ENCODE measurements at regions not wholly inside any gene's neighbourhood (a gene's known extent, or its start where the extent isn't known, plus 50 kb on each side); places are given as distances from the start of the nearest gene placed in this dataset.

- H3K4me1 ChIP-seq (ENCODE audit: control insufficient read depth, extremely low read depth, insufficient read depth, low read length): no peaks in the 10 kb centered on the region
- H4K20me1 ChIP-seq (ENCODE audit: control insufficient read depth, extremely low read depth, insufficient read depth, low read length): no peaks in the 10 kb centered on the region
- no peak overlapping the region for H3K27ac ChIP-seq (ENCODE audit: control insufficient read depth, insufficient read depth, low read length)
- H3K9me1 ChIP-seq (ENCODE audit: control insufficient read depth, extremely low read depth, insufficient read depth, low read length): no peaks in the 10 kb centered on the region
- FAIRE-seq (no peak), DNase-seq (ENCODE audit: low read depth, low spot score) (no peak)
- dilution Hi-C loops (cut with MboI; ENCODE audit: extremely low pct_ligation_motif_present, low sequenced_read_pairs): no loop called here
- H3K4me3 ChIP-seq (ENCODE audit: control insufficient read depth in 2 of 3, extremely low read depth in 1 of 3, insufficient read depth in 2 of 3, low read depth in 1 of 3, low read length in 3 of 3): no peak overlapping the region
- H2AFZ ChIP-seq (ENCODE audit: control insufficient read depth, low read length): no peak overlapping the region
- no peak overlapping the region for H3K9ac ChIP-seq (ENCODE audit: control insufficient read depth, extremely low read depth, insufficient read depth, low read length)
- no peaks in the 10 kb centered on the region for H3K27me3 ChIP-seq (ENCODE audit: control insufficient read depth, extremely low read depth, insufficient read depth, low read length)
- no peak for TF ChIP-seq EZH2 (IDR thresholded peaks at IDR 0.05; ENCODE audit: low read length)
- TF ChIP-seq CTCF (optimal IDR thresholded peaks at IDR 0.05 in 1 of 3, IDR thresholded peaks at IDR 0.05 in 1 of 3, conservative IDR thresholded peaks at IDR 0.05 in 1 of 3; ENCODE audit: extremely low read depth in 1 of 3, insufficient read depth in 2 of 3, low read length in 3 of 3): no peak
- no peaks in the 10 kb centered on the region for H3K9me3 ChIP-seq (ENCODE audit: control insufficient read depth, low read depth, low read length)
- H3K36me3 ChIP-seq (ENCODE audit: control insufficient read depth in 2 of 2, extremely low read depth in 1 of 2, insufficient read depth in 2 of 2, low read length in 2 of 2): no peaks in the 10 kb centered on the region
- no peak overlapping the region for H3K4me2 ChIP-seq (ENCODE audit: control insufficient read depth, extremely low read depth, insufficient read depth, low read depth, low read length)
- no peaks in the 10 kb centered on the region for H3K79me2 ChIP-seq (ENCODE audit: control insufficient read depth, insufficient read depth, low read length)
Measured at GRCh38 chr18:64294967-64295366, 146.1 kb upstream of the LINC00305 start.

- no peaks in the 10 kb centered on the region for H3K9me3 ChIP-seq (ENCODE audit: control insufficient read depth, low read depth, low read length)
- H3K4me3 ChIP-seq (ENCODE audit: control insufficient read depth in 2 of 3, extremely low read depth in 1 of 3, insufficient read depth in 2 of 3, low read depth in 1 of 3, low read length in 3 of 3): no peak overlapping the region
- FAIRE-seq: no peak
- no peak overlapping the region for H3K4me2 ChIP-seq (ENCODE audit: control insufficient read depth, extremely low read depth, insufficient read depth, low read depth, low read length)
- no peak overlapping the region for H3K27ac ChIP-seq (ENCODE audit: control insufficient read depth, insufficient read depth, low read length)
- H3K4me1 ChIP-seq (ENCODE audit: control insufficient read depth, extremely low read depth, insufficient read depth, low read length): no peaks in the 10 kb centered on the region
- no peaks in the 10 kb centered on the region for H3K27me3 ChIP-seq (ENCODE audit: control insufficient read depth, extremely low read depth, insufficient read depth, low read length)
- H4K20me1 ChIP-seq (ENCODE audit: control insufficient read depth, extremely low read depth, insufficient read depth, low read length): no peaks in the 10 kb centered on the region
- no peaks in the 10 kb centered on the region for H3K36me3 ChIP-seq (ENCODE audit: control insufficient read depth in 2 of 2, extremely low read depth in 1 of 2, insufficient read depth in 2 of 2, low read length in 2 of 2)
- no peak overlapping the region for H3K9ac ChIP-seq (ENCODE audit: control insufficient read depth, extremely low read depth, insufficient read depth, low read length)
- no peaks in the 10 kb centered on the region for H3K79me2 ChIP-seq (ENCODE audit: control insufficient read depth, insufficient read depth, low read length)
- no peak for DNase-seq (ENCODE audit: low read depth, low spot score)
- no peak for TF ChIP-seq CTCF (optimal IDR thresholded peaks at IDR 0.05 in 1 of 3, IDR thresholded peaks at IDR 0.05 in 1 of 3, conservative IDR thresholded peaks at IDR 0.05 in 1 of 3; ENCODE audit: extremely low read depth in 1 of 3, insufficient read depth in 2 of 3, low read length in 3 of 3)
- no peak for TF ChIP-seq EZH2 (IDR thresholded peaks at IDR 0.05; ENCODE audit: low read length)
- dilution Hi-C loops (cut with MboI; ENCODE audit: extremely low pct_ligation_motif_present, low sequenced_read_pairs): no loop called here
- no peaks in the 10 kb centered on the region for H3K9me1 ChIP-seq (ENCODE audit: control insufficient read depth, extremely low read depth, insufficient read depth, low read length)
- H2AFZ ChIP-seq (ENCODE audit: control insufficient read depth, low read length): no peak overlapping the region
Measured at GRCh38 chr18:64288432-64288831, 139.5 kb upstream of the LINC00305 start.

All from keratinocyte (primary cell).